Stomach (tissue), 8 donors: ENCODE measurements at regions not wholly inside any gene's neighbourhood (a gene's known extent, or its start where the extent isn't known, plus 50 kb on each side); places are given as distances from the start of the nearest gene placed in this dataset.
"Not testable (repeated sequence)": the region's sequence is repeated elsewhere in the genome, so short reads cannot be mapped to it uniquely, and the experiment has no call there.

Source experiments
- DNase-seq, 2 donors: peaks; one replicate each; pipeline versions ENCODE4 v3.0.0 to v3.0.0-alpha.2; 2013 to 2019
- H3K27ac ChIP-seq, 5 donors: fragments of 200-600 bp in 4 of 5; sonication (generic) in 4 of 5; one replicate each; pipeline ENCODE4 v1.5.1; 2013 to 2019; ENCODE audit warnings: mild to moderate bottlenecking in 1 of 5, moderate library complexity in 1 of 5
- H3K27me3 ChIP-seq, 3 donors: fragments of 200-600 bp; sonication (generic); one replicate each; pipeline ENCODE4 v1.5.1; 2017 to 2019; ENCODE audit warnings: mixed run types in 1 of 3
- H3K36me3 ChIP-seq, 4 donors: fragments of 200-600 bp; sonication (generic); 1 replicate in 3 of 4; 2 replicates in 1 of 4; pipeline ENCODE4 v1.5.1; 2016 to 2019
- H3K4me1 ChIP-seq, 4 donors: fragments of 200-600 bp; sonication (generic); one replicate each; pipeline ENCODE4 v1.5.1; 2016 to 2019
- H3K4me3 ChIP-seq, 4 donors: fragments of 200-600 bp; sonication (generic) in 3 of 4; one replicate each; pipeline ENCODE4 v1.5.1; 2016 to 2019; ENCODE audit warnings: mild to moderate bottlenecking in 1 of 4
- H3K9me3 ChIP-seq, 4 donors: fragments of 200-600 bp; sonication (generic); one replicate each; pipeline ENCODE4 v1.5.1; 2016 to 2019
- CTCF ChIP-seq, 7 experiments: fragments of 450-650 bp in 4 of 7; fragments of 200-600 bp in 3 of 7; sonication (generic) in 3 of 7; IDR thresholded peaks; one replicate each; pipeline ENCODE4 v1.5.1; 2016 to 2019; ENCODE audit warnings: antibody characterized with exemption in 7 of 7, control low read depth in 2 of 7, mild to moderate bottlenecking in 1 of 7
- EP300 ChIP-seq: sonication (generic); formaldehyde crosslinking; IDR thresholded peaks from one replicate; pipeline ENCODE4 v1.6.1; 2017; ENCODE audit warnings: antibody characterized with exemption
- POLR2A ChIP-seq, 4 donors: fragments of 450-650 bp; IDR thresholded peaks; one replicate each; pipeline ENCODE4 v1.6.1; 2016; ENCODE audit warnings: antibody characterized with exemption in 4 of 4, control low read depth in 2 of 4, mild to moderate bottlenecking in 1 of 4, moderate library complexity in 1 of 4
- POLR2AphosphoS5 ChIP-seq, 3 donors: sonication (generic); formaldehyde crosslinking; IDR thresholded peaks; one replicate each; pipeline ENCODE4 v1.6.1; 2016; ENCODE audit warnings: antibody characterized with exemption in 3 of 3
- WGBS, 5 donors: extraction: QIAGEN DNeasy Blood & Tissue Kit in 3 of 5; methylation state at CpG; one replicate each; pipeline versions ENCODE4 v1.1.5 to v1.1.7; 2013 to 2018; 5-methylcytosine and 5-hydroxymethylcytosine counted together
- intact Hi-C: fragments of 100-400 bp; cut with DNase I; formaldehyde crosslinking; loops from one replicate; pipeline ENCODE4 v1.15.1; 2023; ENCODE audit warnings: low total_unique reads
- donor health status: healthy with polysubstance abuse.
- donor health status: Bipolar disorder and iron deficiency.
- donor health status: healthy.

- DNase-seq, H3K9me3 ChIP-seq, H3K27ac ChIP-seq, H3K36me3 ChIP-seq, intact Hi-C loops, H3K27me3 ChIP-seq, H3K4me3 ChIP-seq, H3K4me1 ChIP-seq: not testable (repeated sequence)
- WGBS, 5 donors, result 75 to 83% methylated on average over 1 of the region's 1 CpG; no CpG with 5 or more reads in 3 of the 5 donors
These were observed 676.6 kb upstream of the AMELY start for GRCh38 chrY:7588176-7588575.

- Histone ChIP-seq H3K4me1 (no peaks in the 10 kb centered on the region), H3K27me3 (no peaks in the 10 kb centered on the region), H3K4me3 (no peak overlapping the region), H3K36me3 (no peaks in the 10 kb centered on the region), H3K27ac (no peak overlapping the region), H3K9me3 (no peaks in the 10 kb centered on the region)
- TF ChIP-seq CTCF (IDR thresholded peaks at IDR 0.05) (no peak), POLR2AphosphoS5 (IDR thresholded peaks at IDR 0.05) (no peak), EP300 (no peak), POLR2A (IDR thresholded peaks at IDR 0.05) (no peak)
- 92 to 95% (median 93%) methylated on average over 4 of the region's 4 CpGs; no CpG with 5 or more reads in 2 of the 5 donors for WGBS, 5 donors
- intact Hi-C loops, result no loop called here
- DNase-seq, result no peak
These were observed 651.0 kb upstream of the AMELY start for GRCh38 chrY:7562541-7562940.

DNA sequence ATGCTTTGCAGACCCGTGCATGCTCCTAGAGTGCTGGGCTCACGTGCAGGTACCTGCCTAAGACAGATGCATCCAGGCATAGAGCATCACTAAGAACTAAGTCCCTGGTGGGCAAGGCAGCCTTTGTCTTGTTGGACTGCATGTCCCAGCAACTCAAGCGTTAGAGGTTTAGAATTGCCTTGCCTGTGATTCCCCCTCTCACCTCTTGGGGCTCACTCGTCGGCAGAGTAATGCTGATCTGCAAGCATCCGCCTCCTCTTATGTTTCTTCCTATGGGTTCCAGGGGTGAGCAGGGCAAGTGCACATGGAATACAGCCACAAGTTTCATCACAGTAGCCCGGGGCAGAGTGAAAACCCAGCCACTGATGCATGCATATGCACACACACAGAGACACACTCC is 646.1 kb upstream of the AMELY start:
- Histone ChIP-seq H3K4me1 (no peaks in the 10 kb centered on the region), H3K27me3 (no peaks in the 10 kb centered on the region), H3K4me3 (no peak overlapping the region), H3K9me3 (no peaks in the 10 kb centered on the region), H3K27ac (no peak overlapping the region), H3K36me3 (no peaks in the 10 kb centered on the region)
- WGBS, 5 donors, result 38 to 43% (median 40%) methylated on average over 7 of the region's 7 CpGs; no CpG with 5 or more reads in 2 of the 5 donors
- no peak for TF ChIP-seq EP300
- TF ChIP-seq POLR2A (IDR thresholded peaks at IDR 0.05), result no peak
- TF ChIP-seq CTCF (IDR thresholded peaks at IDR 0.05), result peak in 1 of 7 experiments; percentile 15
- TF ChIP-seq POLR2AphosphoS5 (IDR thresholded peaks at IDR 0.05), result no peak
- DNase-seq, result no peak
- intact Hi-C loops, result no loop called here

- no peaks in the 10 kb centered on the region for H3K9me3 ChIP-seq
- WGBS, 5 donors, result 64 to 77% (median 73%) methylated on average over 4 to 6 of the region's 6 CpGs; no CpG with 5 or more reads in 2 of the 5 donors
- DNase-seq, result no peak
- no peak overlapping the region for H3K27ac ChIP-seq
- TF ChIP-seq EP300, result no peak
- no peak for TF ChIP-seq POLR2AphosphoS5 (IDR thresholded peaks at IDR 0.05)
- TF ChIP-seq CTCF (IDR thresholded peaks at IDR 0.05), result no peak
- TF ChIP-seq POLR2A (IDR thresholded peaks at IDR 0.05), result no peak
- H3K4me1 ChIP-seq, result no peaks in the 10 kb centered on the region
- intact Hi-C loops, result no loop called here
- H3K36me3 ChIP-seq, result no peaks in the 10 kb centered on the region
- H3K27me3 ChIP-seq, result no peaks in the 10 kb centered on the region
- H3K4me3 ChIP-seq, result no peak overlapping the region
These were observed 643.5 kb upstream of the AMELY start for GRCh38 chrY:7555006-7555405.

DNA sequence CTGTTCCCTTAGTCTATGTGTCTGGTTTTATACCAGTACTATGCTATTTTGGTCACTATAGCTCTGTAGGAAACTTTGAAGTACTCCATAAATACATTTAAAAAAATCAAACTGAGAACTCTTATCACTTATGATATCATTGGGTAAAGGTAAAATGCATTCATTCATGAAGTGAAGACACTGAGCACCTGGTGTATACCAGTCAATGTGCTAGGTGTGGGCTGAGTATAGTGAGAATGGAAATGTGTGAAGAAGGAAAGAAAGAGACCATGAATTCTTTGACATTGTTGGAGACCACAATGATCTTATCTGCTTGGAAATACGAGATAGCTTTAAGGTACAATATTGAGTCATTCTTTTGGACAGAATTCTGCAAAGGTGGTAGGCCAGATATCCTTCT is 633.5 kb upstream of the AMELY start:
- H3K4me1 ChIP-seq, result no peaks in the 10 kb centered on the region
- no peak for TF ChIP-seq CTCF (IDR thresholded peaks at IDR 0.05)
- TF ChIP-seq POLR2AphosphoS5 (IDR thresholded peaks at IDR 0.05), result no peak
- no peak for TF ChIP-seq EP300
- no peak for TF ChIP-seq POLR2A (IDR thresholded peaks at IDR 0.05)
- H3K4me3 ChIP-seq, result no peak overlapping the region
- DNase-seq, result no peak
- intact Hi-C loops, result no loop called here
- no peaks in the 10 kb centered on the region for H3K36me3 ChIP-seq
- H3K27me3 ChIP-seq, result no peaks in the 10 kb centered on the region
- 22 to 46% (median 40%) methylated on average over 1 of the region's 1 CpG; no CpG with 5 or more reads in 2 of the 5 donors for WGBS, 5 donors
- no peaks in the 10 kb centered on the region for H3K9me3 ChIP-seq
- H3K27ac ChIP-seq, result no peak overlapping the region
